Astrocyte of the hippocampus (primary cell): ENCODE measurements at regions not wholly inside any gene's neighbourhood (a gene's known extent, or its start where the extent isn't known, plus 50 kb on each side); places are given as distances from the start of the nearest gene placed in this dataset.

Experiments used
- DNase-seq: peaks from one replicate; pipeline ENCODE4 v3.0.0; 2011; ENCODE audit warnings: low read depth, low spot score

GRCh38 chr22:48370508-48371325 lies 1457.0 kb downstream of the BRD1 start:
- DNase-seq = no peak

- no peak for DNase-seq
Measured at GRCh38 chr22:48369789-48370507, 1457.7 kb downstream of the BRD1 start.

DNA sequence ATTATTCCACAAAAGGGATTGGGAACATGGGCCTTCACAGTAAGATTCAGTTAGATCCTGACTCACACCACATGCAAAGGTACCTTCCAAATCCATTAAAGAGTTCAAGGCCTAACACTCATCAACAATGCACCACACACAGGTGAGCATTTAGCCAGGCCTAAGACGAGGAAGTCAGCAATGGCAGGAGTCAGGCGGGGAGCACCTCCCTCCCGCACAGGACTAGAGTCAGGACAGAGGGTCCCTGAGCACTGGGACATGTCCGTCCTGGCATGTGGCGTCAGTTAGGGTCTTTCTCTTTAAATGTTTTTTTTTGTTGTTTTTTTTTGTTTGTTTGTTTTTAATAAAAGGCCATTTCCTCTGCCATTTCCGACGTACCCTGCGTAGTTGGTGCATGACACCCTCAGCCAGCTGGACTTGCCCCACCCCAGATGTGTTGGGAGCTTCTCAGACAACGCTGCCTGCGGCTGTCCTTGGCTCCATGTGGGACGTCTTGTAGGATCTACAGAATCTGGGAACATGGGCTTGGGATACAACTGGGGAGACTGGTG lies 1458.6 kb downstream of the BRD1 start:
- DNase-seq = no peak

DNA sequence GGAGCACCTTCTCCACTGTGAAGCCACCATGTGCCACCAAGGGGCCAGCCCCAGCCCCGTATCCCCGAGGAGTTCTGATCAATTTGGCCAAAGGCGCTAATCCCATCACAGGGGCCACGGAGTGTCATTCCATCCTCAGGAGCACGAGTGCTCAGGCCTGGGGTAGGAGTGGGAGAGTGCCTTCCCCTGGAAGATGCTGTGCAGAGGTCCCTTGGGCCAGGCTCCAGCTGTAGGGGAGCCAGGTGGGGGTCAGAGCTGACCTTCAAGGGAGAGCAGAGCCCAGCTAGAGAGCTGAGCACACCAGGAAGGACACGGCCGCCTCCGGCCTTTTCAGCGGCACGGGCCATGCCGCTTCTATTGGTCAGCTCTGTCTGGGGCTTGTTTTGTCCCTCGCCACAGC lies 1459.9 kb downstream of the BRD1 start:
- no peak for DNase-seq

DNA sequence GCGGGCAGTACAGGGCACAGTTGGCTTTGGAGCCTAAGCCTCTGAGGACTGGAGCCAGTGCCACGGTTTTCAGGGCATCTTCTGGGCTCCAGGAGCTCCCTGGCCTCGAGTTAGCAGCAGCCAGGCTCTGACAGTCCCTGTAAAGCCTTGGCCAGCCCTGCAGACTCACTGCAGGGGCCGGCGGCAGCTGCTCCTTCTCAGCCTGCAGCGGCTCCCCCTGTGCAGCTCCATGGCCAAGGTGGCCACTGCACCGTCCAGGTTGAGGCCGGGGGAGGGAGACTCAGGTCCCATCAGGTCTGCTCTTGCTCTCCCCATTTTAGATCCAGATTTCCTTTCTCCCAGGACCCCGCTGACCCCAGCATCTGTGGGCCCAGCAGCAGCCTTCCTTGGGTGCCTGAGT lies 1461.1 kb downstream of the BRD1 start:
- no peak for DNase-seq

GRCh38 chr22:48366056-48366455 lies 1461.6 kb downstream of the BRD1 start:
- no peak for DNase-seq

- DNase-seq = no peak
Measured at GRCh38 chr22:48365386-48365785, 1462.3 kb downstream of the BRD1 start.

DNA sequence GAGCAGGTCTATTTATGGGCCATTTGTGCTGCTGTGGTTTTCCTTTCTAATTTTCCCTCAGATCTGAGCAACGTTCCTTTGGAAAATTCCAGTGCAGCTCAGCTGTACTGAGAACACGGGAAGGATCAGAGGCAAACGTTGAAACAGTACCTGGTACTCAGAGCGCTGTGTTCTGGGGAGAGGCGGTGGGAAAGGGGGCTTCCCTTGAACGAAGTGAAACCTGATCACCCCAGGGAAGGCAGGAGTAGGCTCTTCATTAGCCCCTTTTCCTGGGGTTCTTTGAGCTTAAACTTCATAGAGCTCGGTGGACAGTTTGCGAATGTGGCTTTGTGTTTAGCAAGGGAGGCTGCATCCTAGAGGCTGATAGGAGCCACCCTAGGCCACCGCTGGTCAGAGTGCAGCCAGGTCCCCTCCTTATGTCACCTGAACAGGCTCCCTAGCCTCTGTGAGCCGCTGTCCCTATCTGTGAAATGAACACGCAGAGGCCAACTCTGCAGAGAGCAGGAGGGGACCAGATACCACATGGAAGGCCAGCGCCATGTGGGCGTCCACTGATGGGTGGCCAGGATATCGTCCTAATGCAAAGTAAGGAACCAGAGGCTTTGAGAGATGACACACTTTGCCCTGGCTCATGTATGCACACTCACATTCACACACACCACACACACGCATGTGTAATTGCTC lies 1464.8 kb downstream of the BRD1 start:
- DNase-seq = no peak

DNA sequence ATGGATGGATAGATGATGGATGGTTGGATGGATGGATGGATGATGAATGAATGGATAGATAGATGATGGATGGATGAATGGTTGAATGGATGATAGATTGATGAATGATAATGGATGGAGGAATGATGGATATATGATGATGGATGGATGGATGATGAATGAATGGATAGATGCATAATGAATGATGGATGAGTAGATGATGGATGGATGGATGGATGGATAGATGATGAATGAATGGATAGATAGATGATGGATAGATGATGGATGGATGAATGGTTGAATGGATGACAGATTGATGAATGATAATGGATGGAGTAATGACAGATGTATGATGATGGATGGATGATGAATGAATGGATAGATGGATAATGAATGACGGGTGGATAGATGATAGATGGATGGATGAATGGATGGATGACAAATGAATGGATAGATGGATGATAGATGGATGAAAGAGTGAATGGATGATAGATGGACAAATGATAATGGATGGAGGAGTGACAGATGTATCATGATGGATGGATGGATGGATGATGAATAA lies 1466.5 kb downstream of the BRD1 start:
- no peak for DNase-seq

GRCh38 chr22:48359613-48359965 lies 1468.1 kb downstream of the BRD1 start:
- DNase-seq = no peak

DNA sequence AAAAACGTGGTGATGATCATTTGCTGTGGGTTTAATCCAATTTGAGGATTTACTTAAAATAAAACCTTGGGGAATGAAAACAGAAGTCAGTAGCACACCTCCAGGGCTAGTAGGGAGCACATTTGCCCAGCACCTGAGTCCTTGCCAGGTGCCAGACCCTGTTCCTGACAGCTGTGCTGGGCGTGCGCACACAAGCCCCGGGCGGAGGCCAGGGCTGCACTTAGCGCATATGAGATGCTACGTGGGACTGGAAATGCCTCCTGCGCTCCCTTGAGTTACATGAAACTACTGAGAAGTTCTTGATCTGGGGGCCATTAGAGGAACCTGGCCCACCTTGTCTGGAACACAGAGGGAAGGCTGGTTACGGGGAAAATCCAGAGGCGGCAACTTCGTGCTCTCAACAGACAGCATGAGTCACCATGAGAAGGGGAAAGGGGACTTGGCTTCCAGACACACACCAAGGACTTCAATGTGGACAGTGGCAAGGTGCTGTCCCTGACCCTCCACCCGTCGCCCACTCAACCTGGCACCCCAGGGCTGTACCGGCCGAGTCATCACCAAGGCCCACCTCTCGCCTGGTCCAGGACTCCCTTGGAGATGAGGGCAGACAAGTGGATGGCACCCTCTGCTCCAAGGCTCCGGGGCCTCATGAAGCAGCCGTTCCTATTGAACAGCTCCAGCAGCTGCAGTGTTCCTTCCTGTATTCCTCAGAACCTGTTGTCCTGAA lies 1468.6 kb downstream of the BRD1 start:
- DNase-seq = no peak

DNA sequence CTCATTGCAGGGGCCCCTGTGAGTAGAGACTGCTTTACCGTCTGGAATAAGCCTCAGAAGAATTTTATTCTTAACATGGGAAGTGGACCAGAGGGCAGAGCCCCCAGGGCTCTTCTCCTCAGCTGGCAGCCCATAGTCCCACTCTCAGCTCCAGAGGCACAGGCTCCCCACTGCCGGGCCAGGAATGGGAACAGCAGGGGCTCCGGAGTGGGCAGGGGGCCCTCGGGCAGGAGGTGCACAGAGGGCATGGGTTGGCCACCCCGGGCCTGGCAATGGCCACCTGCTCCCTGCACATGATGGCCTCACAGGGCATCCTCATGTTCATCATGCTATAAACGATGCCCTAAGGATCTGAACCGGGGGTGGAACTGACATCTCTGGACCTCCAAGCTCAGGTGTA lies 1469.7 kb downstream of the BRD1 start:
- DNase-seq = no peak

- DNase-seq = no peak
Measured at GRCh38 chr22:48357196-48357595, 1470.5 kb downstream of the BRD1 start.

DNA sequence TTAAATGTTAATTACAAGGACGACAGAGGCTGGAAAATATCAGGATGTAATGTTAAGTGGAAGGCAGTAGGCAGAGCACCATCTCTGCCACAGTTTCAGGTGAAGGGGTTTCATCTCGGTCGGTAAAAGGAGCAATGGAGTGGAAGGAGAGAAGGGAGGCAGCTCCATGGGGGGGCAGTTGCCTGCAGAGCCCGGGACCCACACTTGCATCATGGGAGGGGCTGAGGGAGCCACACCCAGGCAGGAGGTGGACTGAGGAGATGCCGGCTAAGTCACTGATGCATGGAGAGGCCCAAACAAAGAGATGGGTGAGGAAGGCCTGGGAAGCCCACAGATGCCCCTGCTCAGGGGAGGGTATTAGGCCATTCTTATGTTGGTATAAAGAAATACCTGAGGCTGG lies 1470.9 kb downstream of the BRD1 start:
- DNase-seq = no peak

DNA sequence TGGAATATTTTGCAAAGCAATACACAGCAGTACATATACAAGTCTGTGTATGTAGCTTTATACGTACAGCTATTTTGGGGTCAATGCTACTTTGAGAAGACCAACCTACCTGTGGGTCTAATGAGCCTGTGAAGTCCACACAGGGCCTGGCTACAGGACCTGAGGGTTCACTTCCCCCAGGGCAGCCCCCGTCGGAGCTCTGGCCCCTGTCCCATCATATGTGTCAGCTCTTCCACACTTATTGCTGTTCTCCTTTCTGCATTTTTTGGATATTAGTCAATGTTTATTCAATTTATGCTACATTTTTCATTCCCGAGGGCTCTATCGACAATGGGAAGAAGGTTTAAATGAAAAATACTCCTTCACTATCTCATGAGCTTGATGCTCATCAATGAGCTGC lies 1473.6 kb downstream of the BRD1 start:
- DNase-seq = no peak

DNA sequence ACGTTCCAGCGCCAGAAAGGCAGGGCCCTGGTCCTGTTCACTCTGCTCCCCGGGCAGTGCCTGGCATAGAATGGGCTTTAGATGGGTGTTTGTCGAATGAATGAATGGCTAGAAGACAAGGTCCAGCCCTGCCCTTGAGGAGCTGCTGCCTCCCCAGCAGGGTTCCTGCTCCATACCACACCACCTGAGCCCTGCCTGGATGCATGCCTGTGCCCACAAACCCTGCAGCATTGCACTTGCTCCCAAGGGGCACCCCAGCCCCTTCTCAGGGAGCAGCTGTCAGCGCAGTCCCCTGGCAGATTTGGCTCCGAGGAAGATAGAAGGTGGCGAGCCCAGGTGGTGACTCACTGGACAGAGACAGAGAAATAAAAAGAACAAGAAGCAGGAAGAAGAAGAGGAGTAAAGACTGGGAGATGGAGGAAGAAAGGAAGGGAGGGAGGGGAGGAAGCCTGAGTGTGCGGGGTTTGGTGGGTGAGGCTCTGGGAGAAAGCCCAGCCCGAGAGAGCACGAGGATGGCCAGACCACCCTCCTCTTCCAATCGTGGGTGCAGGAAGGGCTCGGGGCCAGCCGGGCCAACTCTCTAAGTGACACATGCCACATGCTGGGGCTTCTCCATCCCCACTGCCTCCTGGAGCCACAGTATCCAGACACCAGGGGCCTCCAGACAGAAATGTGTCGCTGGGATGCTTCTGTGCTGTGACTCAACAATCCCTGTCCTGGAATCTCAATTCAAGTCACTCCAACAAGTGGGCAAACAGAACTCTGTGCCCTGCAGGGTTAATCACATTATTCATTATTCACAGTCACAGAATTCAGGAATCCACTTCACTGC lies 1474.3 kb downstream of the BRD1 start:
- no peak for DNase-seq

DNA sequence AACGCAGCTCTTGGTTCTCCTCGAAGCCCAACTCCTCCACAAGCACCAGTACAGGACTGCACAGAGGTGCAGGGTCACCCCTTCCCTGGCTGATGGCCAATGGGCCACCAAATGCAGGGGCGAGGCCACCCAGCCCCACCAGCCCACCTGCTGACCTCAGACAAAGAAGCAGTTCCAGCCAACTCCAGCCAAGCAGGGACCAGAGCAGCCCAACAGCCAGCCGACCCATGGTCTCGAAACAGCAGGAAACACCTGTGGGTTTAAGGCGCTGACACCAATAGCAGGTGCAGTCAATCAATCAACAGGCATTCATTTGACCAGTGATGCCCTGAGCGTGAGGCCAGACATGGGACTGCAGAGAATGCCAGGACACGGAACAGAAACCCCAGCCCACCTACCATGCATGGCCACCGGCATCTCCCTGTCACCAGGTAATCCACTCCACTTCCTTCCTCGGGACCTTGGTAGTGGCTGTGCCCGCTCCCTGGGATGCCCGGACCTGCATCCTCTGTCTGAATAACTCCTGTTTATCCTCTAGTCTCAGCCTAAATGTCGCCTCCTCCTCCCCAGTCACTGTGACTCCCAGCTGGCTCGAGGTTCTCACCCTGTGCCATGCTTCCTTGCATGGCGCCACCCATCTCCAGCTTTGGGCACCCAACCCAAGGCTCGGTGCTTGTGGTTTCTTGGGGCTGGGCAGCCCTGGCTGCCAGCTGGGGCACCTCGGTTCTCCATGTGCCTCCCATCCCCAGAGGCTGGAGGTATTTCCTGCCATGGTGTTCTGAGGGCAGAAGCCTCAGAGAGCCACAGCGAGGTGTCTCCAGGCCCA lies 1475.4 kb downstream of the BRD1 start:
- no peak for DNase-seq

DNA sequence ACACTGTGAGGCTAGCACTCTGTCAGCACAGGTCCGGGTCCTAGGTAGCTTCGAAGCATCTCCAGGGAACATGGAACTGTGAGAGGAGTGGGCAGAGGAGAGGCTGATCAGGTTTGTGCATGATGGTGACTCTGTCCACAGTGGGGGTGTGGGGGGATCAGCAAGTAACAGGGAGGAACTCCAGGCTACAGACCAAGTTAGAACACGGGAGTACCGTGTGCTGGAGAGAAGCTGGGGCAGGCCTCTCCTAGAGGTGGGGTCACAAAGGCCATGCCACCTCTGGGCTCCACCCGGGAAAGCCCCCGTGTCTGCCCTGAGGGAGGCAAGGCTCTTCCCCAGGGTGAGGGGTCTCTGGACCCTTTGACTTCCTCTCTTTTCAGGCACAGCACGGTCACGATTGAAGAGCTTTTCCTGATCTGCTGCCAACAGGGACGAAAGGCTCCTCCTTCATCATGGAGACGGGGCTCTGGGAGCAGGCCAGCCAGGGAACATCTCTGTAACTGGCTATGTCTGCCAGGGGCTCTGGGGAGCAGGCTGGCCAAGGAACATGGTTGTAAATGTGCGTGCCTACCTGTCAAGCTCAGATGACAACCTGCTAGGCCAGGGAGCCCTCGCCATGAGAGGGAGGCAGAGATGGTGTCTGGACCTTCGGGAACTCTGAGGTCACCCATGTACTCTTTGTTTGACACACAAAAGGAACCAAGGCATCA lies 1476.1 kb downstream of the BRD1 start:
- DNase-seq = no peak

- no peak for DNase-seq
Measured at GRCh38 chr22:48350456-48350855, 1477.2 kb downstream of the BRD1 start.
